Peyer's patch (tissue), 4 donors: ENCODE measurements at regions not wholly inside any gene's neighbourhood (a gene's known extent, or its start where the extent isn't known, plus 50 kb on each side); places are given as distances from the start of the nearest gene placed in this dataset.

Experiments
- CTCF ChIP-seq, 6 experiments: fragments of 450-650 bp in 4 of 6; fragments of 200-600 bp in 2 of 6; sonication (generic) in 1 of 6; IDR thresholded peaks; one replicate each; pipeline ENCODE4 v1.5.1; 2017 to 2019; ENCODE audit warnings: antibody characterized with exemption in 6 of 6, mild to moderate bottlenecking in 3 of 6, moderate library complexity in 1 of 6
- POLR2A ChIP-seq, 2 donors: fragments of 450-650 bp; IDR thresholded peaks; one replicate each; pipeline ENCODE4 v1.5.1; 2017; ENCODE audit warnings: antibody characterized with exemption in 2 of 2, mild to moderate bottlenecking in 2 of 2, moderate library complexity in 2 of 2

GRCh38 chr2:118268268-118268667 lies 180.0 kb downstream of the INSIG2 start:
- TF ChIP-seq POLR2A (IDR thresholded peaks at IDR 0.05) (no peak), CTCF (IDR thresholded peaks at IDR 0.05) (no peak)
